Mammary epithelial cell (primary cell): ENCODE measurements at regions not wholly inside any gene's neighbourhood (a gene's known extent, or its start where the extent isn't known, plus 50 kb on each side); places are given as distances from the start of the nearest gene placed in this dataset.

Experiments used
- CTCF ChIP-seq, 2 donors: IDR thresholded peaks in 1 of 2; conservative IDR thresholded peaks in 1 of 2; 2 replicates each; pipeline ENCODE4 v1.5.1; 2011 to 2012; ENCODE audit warnings: inconsistent platforms in 2 of 2, low read length in 2 of 2, mild to moderate bottlenecking in 2 of 2, control low read depth in 1 of 2, low read depth in 1 of 2; ENCODE audit not compliant: insufficient read depth in 1 of 2; ENCODE audit errors: extremely low read depth in 1 of 2
- EZH2 ChIP-seq: IDR thresholded peaks from 2 replicates; pipeline ENCODE4 v1.6.1; 2012; ENCODE audit warnings: low read length, inconsistent platforms, borderline replicate concordance

- TF ChIP-seq EZH2 (no peak), CTCF (conservative IDR thresholded peaks at IDR 0.05 in 1 of 2, IDR thresholded peaks at IDR 0.05 in 1 of 2; ENCODE audit: extremely low read depth in 1 of 2, insufficient read depth in 1 of 2, low read depth in 1 of 2, low read length in 2 of 2) (no peak)
Observed at GRCh38 chr18:8894823-8895222, 189.5 kb downstream of the MTCL1 start.
